HFF-Myc (cell line): ENCODE measurements at regions not wholly inside any gene's neighbourhood (a gene's known extent, or its start where the extent isn't known, plus 50 kb on each side); places are given as distances from the start of the nearest gene placed in this dataset.

Experiments
- DNase-seq: peaks from one replicate; pipeline ENCODE4 v3.0.0-alpha.2; 2011; ENCODE audit warnings: low read depth; ENCODE audit errors: extremely low read depth
- H3K4me3 ChIP-seq: replicated peaks from 2 replicates; pipeline ENCODE4 v1.5.1; 2011; ENCODE audit warnings: low read depth, mild to moderate bottlenecking, control low read depth, low read length
- TF ChIP-seq, protein P1 (sequence below): IDR thresholded peaks from 2 replicates; pipeline ENCODE4 v1.5.1; 2012; ENCODE audit warnings: mild to moderate bottlenecking, low read depth, low read length, control low read depth; ENCODE audit errors: missing control alignments

DNA sequence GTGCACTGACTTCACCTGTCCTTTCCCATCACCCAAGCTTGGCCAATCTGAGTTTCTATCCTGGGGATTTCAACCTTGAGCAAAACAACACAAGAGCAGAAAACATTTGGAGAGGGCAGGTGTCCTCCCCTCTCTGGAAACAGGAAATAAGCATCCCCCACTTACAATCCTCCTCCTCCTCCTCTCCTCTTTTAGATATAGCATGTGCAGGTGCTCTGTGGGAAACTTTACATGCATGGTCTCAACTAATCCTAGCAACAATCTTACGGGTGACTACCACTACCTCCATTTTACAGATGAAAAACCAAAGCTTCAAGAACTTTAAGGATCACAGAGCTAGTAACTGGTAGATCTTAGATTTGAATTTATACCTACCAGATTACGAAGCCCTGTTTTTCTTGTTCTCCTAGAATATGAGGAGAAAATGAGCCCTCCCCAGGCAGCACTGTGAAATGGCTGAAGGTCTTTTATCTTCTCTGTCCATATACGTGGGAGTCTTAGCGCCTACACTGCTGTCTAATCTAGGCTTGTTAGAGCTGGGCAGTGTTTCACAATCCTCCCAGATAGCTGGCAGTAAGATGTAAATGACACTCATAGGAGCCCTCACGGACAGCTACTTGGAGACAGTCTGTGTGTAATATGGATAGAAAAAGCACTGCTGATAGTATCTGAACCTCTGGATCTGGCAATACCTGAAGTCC lies 301.2 kb upstream of the PROK2 start:
- no peak for DNase-seq
- H3K4me3 ChIP-seq: no peak overlapping the region

DNA sequence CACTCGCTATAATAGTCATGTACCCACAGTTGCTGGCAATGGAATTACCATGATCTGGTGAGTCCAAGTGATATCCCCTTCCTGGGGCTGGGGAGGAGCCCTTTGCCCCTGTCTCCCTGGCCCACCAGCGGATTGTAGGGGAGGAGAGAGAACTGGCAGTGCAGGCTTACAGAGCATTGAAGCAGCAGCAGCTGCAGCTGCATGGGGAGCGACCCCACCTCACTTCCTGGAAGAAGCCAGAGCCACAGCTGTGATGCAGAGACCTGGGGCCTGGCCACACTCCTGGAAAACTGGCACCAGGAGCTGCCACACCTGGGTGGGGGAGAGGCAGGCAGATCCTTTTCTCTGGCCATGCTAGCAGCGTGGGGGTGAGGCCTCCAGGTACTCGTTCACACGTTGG lies 300.1 kb upstream of the PROK2 start:
- H3K4me3 ChIP-seq: no peak overlapping the region
- no peak for DNase-seq
- TF ChIP-seq, protein P1, sequence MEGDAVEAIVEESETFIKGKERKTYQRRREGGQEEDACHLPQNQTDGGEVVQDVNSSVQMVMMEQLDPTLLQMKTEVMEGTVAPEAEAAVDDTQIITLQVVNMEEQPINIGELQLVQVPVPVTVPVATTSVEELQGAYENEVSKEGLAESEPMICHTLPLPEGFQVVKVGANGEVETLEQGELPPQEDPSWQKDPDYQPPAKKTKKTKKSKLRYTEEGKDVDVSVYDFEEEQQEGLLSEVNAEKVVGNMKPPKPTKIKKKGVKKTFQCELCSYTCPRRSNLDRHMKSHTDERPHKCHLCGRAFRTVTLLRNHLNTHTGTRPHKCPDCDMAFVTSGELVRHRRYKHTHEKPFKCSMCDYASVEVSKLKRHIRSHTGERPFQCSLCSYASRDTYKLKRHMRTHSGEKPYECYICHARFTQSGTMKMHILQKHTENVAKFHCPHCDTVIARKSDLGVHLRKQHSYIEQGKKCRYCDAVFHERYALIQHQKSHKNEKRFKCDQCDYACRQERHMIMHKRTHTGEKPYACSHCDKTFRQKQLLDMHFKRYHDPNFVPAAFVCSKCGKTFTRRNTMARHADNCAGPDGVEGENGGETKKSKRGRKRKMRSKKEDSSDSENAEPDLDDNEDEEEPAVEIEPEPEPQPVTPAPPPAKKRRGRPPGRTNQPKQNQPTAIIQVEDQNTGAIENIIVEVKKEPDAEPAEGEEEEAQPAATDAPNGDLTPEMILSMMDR: no peak

More for the DNA sequence above, 301.2 kb upstream of the PROK2 start:
- TF ChIP-seq, protein P1: no peak

DNA sequence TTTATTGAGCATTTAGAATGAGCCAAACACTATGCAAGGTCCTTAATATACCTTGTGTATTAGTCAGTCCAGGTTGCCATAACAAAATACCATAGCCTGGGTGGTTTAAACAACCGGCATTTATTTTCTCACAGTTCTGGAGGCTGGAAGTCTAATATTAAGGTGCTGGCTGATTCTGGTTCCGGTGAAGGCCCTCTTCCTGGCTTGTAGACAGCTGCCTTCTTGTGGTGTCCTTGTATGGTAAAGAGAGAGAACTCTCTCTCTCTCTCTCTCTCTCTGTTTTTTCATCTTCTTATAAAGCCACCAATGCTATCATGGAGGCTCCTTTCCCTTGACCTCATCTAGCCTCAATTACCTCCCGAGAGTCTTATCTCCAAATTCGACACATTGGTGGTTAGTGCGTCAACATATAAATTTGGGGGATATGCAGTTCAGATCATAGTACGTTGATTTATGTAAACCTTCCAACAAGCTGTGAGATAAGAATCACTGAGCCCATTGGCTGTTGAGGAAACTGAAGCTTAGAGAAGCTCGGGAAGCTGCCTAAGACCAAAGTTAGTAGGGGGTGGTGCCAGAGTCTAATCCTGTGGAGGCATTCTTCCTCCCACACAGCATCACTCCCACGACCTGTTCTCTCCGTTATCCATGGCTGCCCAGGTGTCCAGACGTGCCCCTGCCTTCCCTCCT lies 298.0 kb upstream of the PROK2 start:
- TF ChIP-seq, protein P1: no peak
- DNase-seq: no peak
- no peak overlapping the region for H3K4me3 ChIP-seq

DNA sequence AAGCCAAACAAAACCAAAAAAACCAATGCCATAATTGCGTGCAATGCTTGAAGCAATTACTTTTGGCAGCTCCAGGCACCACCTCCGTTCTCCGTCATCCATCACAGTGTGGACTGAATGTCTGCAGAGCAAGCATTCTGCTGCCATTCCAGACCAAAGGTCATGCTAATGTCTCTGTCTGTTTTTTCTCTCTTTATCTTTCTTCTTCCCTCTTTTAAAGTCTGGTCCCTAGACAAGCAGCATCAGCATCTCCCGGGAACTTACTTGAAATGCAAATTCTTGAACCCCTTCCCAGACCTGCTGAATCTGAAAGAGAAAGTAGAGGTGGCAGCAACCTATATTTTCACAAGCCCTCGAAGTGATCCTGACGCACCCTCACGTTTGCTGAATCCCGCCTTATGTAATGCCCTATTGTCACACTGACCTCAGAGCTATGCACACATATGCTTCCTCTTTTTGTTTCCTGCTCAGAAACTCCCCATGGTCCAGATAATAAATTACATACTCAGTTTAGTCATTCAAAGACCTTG lies 297.3 kb upstream of the PROK2 start:
- H3K4me3 ChIP-seq: no peak overlapping the region
- DNase-seq: no peak

DNA sequence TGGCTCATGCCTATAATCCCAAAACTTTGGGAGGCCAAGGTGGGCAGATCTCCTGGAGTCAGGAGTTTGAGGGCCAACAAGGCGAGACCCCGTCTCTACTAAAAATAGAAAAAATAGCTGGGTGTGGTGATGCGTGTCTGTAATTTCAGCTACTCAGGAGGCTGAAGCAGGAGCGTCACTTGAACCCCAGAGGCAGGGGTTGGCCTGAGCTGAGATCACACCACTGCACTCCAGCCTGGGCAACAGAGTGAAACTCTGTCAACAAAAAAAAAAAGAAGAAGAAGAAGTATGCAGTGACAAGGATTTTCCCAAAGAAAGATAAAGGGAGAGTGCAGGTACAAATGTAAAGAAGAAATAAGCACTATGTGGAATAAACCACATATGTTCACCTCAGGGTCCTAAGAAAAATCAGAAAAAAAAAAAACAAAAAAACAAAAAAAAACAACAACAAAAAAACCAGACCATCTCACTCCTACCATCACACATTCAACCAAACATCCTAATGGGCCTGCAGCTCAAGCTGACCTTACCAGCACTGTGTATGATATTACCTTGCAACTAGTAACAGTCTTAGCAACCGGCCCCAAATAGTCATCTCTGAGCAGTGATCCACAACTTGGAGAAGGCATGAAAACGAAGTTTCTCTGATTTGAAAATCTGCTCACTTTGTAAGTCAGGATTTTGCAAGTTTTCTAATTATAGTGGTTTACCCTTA lies 296.7 kb upstream of the PROK2 start:
- no peak for DNase-seq
- H3K4me3 ChIP-seq: no peak overlapping the region

More for the DNA sequence above, 297.3 kb upstream of the PROK2 start:
- TF ChIP-seq, protein P1: no peak

DNA sequence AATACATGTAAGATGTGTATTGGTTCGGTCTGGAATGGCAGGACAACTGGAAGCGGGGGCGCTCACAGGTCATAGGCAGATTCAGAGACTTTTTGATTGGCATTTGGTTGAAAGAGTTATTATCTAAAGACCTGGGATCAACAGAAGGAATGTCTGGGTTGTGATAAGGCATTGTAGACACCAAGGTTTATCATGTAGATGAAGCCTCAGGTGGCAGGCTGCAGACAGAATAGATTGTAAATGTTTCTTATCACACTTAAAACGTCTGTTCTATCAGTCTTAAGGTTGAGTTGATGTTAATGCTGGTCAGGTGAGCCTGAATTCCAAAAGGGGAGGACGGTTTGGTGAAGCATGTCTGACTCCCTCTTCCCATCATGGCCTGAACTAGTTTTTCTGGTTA lies 295.9 kb upstream of the PROK2 start:
- no peak for DNase-seq
- H3K4me3 ChIP-seq: no peak overlapping the region
- TF ChIP-seq, protein P1: no peak

More for the DNA sequence above, 296.7 kb upstream of the PROK2 start:
- TF ChIP-seq, protein P1: no peak
